HG03354 (cell line): ENCODE measurements at regions not wholly inside any gene's neighbourhood (a gene's known extent, or its start where the extent isn't known, plus 50 kb on each side); places are given as distances from the start of the nearest gene placed in this dataset.

ENCODE experiments used
- ATAC-seq: cut with Tn5 transposase; IDR thresholded peaks from one replicate; pipeline ENCODE4 v1.9.1; 2021; ENCODE audit warnings: mild to moderate bottlenecking; ENCODE audit not compliant: unreplicated experiment, poor library complexity, severe bottlenecking

GRCh38 chrX:30504309-30504708, 73.3 kb downstream of the TASL start:
- no peak for ATAC-seq

GRCh38 chrX:30495468-30495867, 82.1 kb downstream of the TASL start:
- peak; percentile 90 for ATAC-seq

GRCh38 chrX:30493348-30493747, 84.2 kb downstream of the TASL start:
- no peak for ATAC-seq

- ATAC-seq: no peak
Observed at GRCh38 chrX:30489323-30489722, 88.2 kb downstream of the TASL start.

GRCh38 chrX:30488092-30488491, 89.5 kb downstream of the TASL start:
- ATAC-seq: peak; percentile 85

GRCh38 chrX:30483996-30484395, 93.6 kb downstream of the TASL start:
- ATAC-seq: peak; percentile 45

GRCh38 chrX:30468471-30468870, 109.1 kb downstream of the TASL start:
- no peak for ATAC-seq
